MCF 10A (cell line): ENCODE measurements at regions not wholly inside any gene's neighbourhood (a gene's known extent, or its start where the extent isn't known, plus 50 kb on each side); places are given as distances from the start of the nearest gene placed in this dataset.

Experiments
- BruUV-seq: library from RNA; stranded (reverse); fragments of 400-500 nt; replicated peaks from 2 replicates; lab custom pipeline; 2021; lab: Mats Ljungman, UMichigan
- CTCF ChIA-PET: fragments of 300-600 bp; sonication (Branson Sonifier 250); formaldehyde crosslinking; extraction: SDS; loops from one replicate; lab custom pipeline; 2021; ENCODE audit warnings: antibody characterized with exemption, inconsistent platforms; lab: Yijun Ruan, JAX
- POLR2A ChIA-PET: fragments of 300-600, 350-650 bp; sonication (Branson Sonifier 250); formaldehyde crosslinking; extraction: SDS; loops from one replicate; lab custom pipeline; 2020; ENCODE audit warnings: antibody characterized with exemption, inconsistent platforms; lab: Yijun Ruan, JAX
- DNase-seq: peaks from one replicate; pipeline ENCODE4 v3.0.0-alpha.2; 2018; ENCODE audit not compliant: unreplicated experiment
- H3K27ac Mint-ChIP-seq: one replicate; pipeline ENCODE4 v1.8.0; 2022; ENCODE audit warnings: mild to moderate bottlenecking, low read depth, mixed read lengths; ENCODE audit not compliant: unreplicated experiment
- H3K27me3 Mint-ChIP-seq: one replicate; pipeline ENCODE4 v1.8.0; 2022; ENCODE audit warnings: mixed read lengths; ENCODE audit not compliant: insufficient read depth, unreplicated experiment
- H3K36me3 Mint-ChIP-seq: one replicate; pipeline ENCODE4 v1.8.0; 2022; ENCODE audit warnings: mild to moderate bottlenecking, moderate library complexity, mixed read lengths; ENCODE audit not compliant: insufficient read depth, unreplicated experiment
- H3K4me1 Mint-ChIP-seq: one replicate; pipeline ENCODE4 v1.8.0; 2022; ENCODE audit warnings: mixed read lengths; ENCODE audit not compliant: insufficient read depth, unreplicated experiment
- H3K4me3 Mint-ChIP-seq: one replicate; pipeline ENCODE4 v1.8.0; 2022; ENCODE audit warnings: mild to moderate bottlenecking, moderate library complexity, mixed read lengths; ENCODE audit not compliant: unreplicated experiment
- H3K9me3 Mint-ChIP-seq: one replicate; pipeline ENCODE4 v1.8.0; 2022; ENCODE audit warnings: mixed read lengths; ENCODE audit not compliant: unreplicated experiment
- CTCF ChIP-seq: fragments of 200-600 bp; IDR thresholded peaks from one replicate; pipeline ENCODE4 v1.8.0; 2022; ENCODE audit warnings: antibody characterized with exemption, mild to moderate bottlenecking; ENCODE audit not compliant: unreplicated experiment
- intact Hi-C: fragments of 100-400 bp; cut with micrococcal nuclease; formaldehyde crosslinking; loops from 2 replicates; pipeline ENCODE4 v1.14.1; 2022

DNA sequence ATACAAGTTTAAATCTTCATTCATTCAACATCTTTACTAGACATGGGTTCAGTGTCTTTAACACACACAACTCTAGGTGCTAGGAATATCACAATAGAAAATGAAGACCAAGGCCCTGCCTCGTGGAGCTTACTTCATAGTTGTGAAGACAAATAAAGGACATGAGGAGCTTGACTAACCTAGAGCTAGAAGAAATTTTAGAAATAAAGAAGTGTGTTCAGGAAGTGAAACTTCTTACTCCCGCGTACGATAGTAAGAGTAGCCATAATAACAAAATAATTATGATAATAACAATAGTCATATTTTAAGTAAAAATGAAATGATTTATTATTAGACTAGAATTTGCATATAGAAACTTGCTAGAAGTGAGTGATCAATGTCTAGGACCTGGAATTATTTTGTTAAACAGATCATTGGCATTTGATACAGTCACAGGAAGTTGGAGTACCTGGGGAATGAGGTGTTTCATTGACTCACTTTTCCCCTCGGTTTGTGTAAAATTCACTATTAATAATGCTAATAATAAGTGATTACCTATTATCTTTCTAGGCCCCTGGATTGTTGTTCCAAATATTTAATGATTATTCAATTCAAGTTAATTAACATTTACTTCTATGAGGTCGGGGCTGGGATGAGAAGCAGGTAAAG is 331.3 kb downstream of the NSG2 start:
- intact Hi-C loops, result no loop called here
- CTCF ChIA-PET, result interaction anchor here (0.9 to 1.3 kb wide), 2 partner anchors 42 to 804 kb away, joined by 3 to 4 read pairs; no protein-coding TSS in a partner anchor
- BruUV-seq, result no TSS peak

GRCh38 chr5:174378121-174378874 is 332.8 kb downstream of the NSG2 start:
- intact Hi-C loops, result no loop called here
- Mint-ChIP-seq H3K4me1 (peaks cover 5% of the 10 kb centered on the region), H3K9me3 (no peaks in the 10 kb centered on the region), H3K36me3 (no peaks in the 10 kb centered on the region), H3K27ac (no peak overlapping the region), H3K4me3 (no peak overlapping the region), H3K27me3 (no peaks in the 10 kb centered on the region)
- DNase-seq, result no peak
- no TSS peak for BruUV-seq
- CTCF ChIA-PET, result interaction anchor here (0.9 kb wide), 1 partner anchor 41 kb away, joined by 3 read pairs; no protein-coding TSS in a partner anchor
- POLR2A ChIA-PET, result interaction anchor here (0.5 kb wide), 1 partner anchor 38 kb away, joined by 3 read pairs; no protein-coding TSS in a partner anchor
- no peak for TF ChIP-seq CTCF

More for the DNA sequence above, 331.3 kb downstream of the NSG2 start:
- H3K27me3 Mint-ChIP-seq, result no peaks in the 10 kb centered on the region
- H3K9me3 Mint-ChIP-seq, result no peaks in the 10 kb centered on the region
- POLR2A ChIA-PET, result interaction anchor here (1.2 kb wide), 1 partner anchor 21 kb away, joined by 3 read pairs; no protein-coding TSS in a partner anchor
- no peak overlapping the region for H3K27ac Mint-ChIP-seq
- TF ChIP-seq CTCF, result no peak
- H3K4me3 Mint-ChIP-seq, result no peak overlapping the region
- H3K4me1 Mint-ChIP-seq, result no peaks in the 10 kb centered on the region
- no peak for DNase-seq
- no peaks in the 10 kb centered on the region for H3K36me3 Mint-ChIP-seq

GRCh38 chr5:174380311-174380710 is 334.8 kb downstream of the NSG2 start:
- Mint-ChIP-seq H3K27ac (no peak overlapping the region), H3K36me3 (no peaks in the 10 kb centered on the region), H3K4me3 (no peak overlapping the region), H3K27me3 (no peaks in the 10 kb centered on the region), H3K4me1 (peaks cover 5% of the 10 kb centered on the region), H3K9me3 (no peaks in the 10 kb centered on the region)
- intact Hi-C loops, result no loop called here
- TF ChIP-seq CTCF, result no peak
- POLR2A ChIA-PET, result no interaction called here
- CTCF ChIA-PET, result interaction anchor here (0.6 to 0.7 kb wide), 2 partner anchors 484 to 529 kb away, joined by 3 to 4 read pairs; no protein-coding TSS in a partner anchor
- BruUV-seq, result no TSS peak
- DNase-seq, result no peak

DNA sequence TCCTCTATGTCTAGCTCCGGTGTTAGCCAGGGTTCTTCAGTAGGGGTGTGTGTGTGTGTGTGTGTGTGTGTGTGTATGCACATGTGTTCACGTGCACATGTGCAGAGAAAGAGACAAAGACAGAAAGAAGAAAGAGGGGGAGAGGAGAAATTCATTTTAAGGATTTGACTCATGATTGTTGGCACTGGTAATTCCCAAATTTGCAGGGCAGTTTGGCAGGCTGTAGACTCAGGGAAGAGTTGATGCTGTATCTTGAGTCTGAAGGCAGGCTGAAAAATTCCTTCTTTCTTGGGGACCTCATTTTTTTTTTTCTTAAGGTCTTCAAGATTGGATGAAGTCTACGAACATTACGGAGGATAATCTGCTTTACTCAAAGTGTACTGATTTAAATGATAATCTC is 335.7 kb downstream of the NSG2 start:
- CTCF ChIA-PET, result interaction anchor here (0.6 to 2.0 kb wide), 4 partner anchors 35 to 455 kb away, joined by 3 to 8 read pairs (median 4); no protein-coding TSS in a partner anchor
- BruUV-seq, result no TSS peak
- H3K27me3 Mint-ChIP-seq, result no peaks in the 10 kb centered on the region

More for the DNA sequence above, 335.7 kb downstream of the NSG2 start:
- no peak overlapping the region for H3K27ac Mint-ChIP-seq
- no peak for TF ChIP-seq CTCF
- intact Hi-C loops, result no loop called here
- peaks cover 5% of the 10 kb centered on the region for H3K4me1 Mint-ChIP-seq
- H3K9me3 Mint-ChIP-seq, result no peaks in the 10 kb centered on the region
- POLR2A ChIA-PET, result interaction anchor here (2.8 kb wide), 1 partner anchor 30 kb away, joined by 14 read pairs; no protein-coding TSS in a partner anchor
- no peak overlapping the region for H3K4me3 Mint-ChIP-seq
- DNase-seq, result no peak
- no peaks in the 10 kb centered on the region for H3K36me3 Mint-ChIP-seq
